Loucy (cell line): ENCODE measurements at regions not wholly inside any gene's neighbourhood (a gene's known extent, or its start where the extent isn't known, plus 50 kb on each side); places are given as distances from the start of the nearest gene placed in this dataset.

Source experiments
- CTCF ChIP-seq: fragments of 200-600 bp; sonication (generic); conservative IDR thresholded peaks from 2 replicates; pipeline ENCODE4 v1.5.1; 2014; ENCODE audit warnings: mild to moderate bottlenecking, antibody characterized with exemption, low read length
- EZH2phosphoT487 ChIP-seq: fragments of 200-600 bp; IDR thresholded peaks from 2 replicates; pipeline ENCODE4 v1.6.1; 2018; ENCODE audit warnings: antibody characterized with exemption, mild to moderate bottlenecking, moderate library complexity, borderline replicate concordance

DNA sequence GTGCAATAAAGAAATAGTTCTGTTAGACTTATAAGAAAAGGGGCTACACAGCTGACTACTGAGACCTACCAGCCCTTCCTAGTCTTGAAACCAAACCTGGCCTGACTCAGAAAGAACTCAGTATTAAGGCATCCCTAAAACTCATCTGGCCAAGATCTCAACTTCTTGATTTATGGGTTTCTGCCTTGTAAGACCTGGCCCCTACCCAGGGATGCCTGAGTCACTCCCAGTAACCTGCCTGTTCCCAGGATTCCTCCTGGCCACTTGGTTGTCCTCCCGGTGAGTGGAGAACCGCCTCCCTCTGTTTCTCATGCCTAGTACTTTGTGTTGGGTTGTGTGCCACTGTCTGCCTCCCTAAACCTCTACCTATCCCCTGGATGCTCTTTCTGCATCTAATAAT is 189.4 kb upstream of the PREP start:
- no peak for TF ChIP-seq CTCF
- no peak for TF ChIP-seq EZH2phosphoT487
